ENCODE measurements at regions not wholly inside any gene's neighbourhood (a gene's known extent, or its start where the extent isn't known, plus 50 kb on each side); places are given as distances from the start of the nearest gene placed in this dataset.

DNA sequence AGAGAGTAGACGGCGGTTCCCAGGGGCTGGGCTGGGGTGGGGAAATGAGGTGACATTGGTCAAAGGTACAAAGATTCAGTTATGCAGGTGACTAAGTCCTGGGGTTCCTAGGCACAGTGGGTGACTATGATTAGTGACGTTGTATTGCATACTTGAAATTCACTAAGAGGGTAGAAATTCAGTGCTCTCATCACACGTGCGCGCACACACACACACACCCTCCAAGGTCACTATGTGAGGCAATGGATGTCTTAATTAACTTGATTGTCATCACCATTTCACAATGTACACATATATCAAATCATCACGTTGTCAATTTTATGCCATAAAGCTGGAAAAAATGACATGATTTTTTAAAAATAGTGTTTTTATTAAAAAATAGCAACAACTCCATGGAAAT lies 92.9 kb upstream of the ALKAL2 start:
- no peak overlapping the region for H3K4me3 ChIP-seq (ENCODE audit: low read length)
- no peak for DNase-seq
- H3K4me1 ChIP-seq (ENCODE audit: control insufficient read depth, insufficient read depth, low read length): no peaks in the 10 kb centered on the region
- no peaks in the 10 kb centered on the region for H3K36me3 ChIP-seq (ENCODE audit: control insufficient read depth, insufficient read depth, low read length)
- H3K27ac ChIP-seq (ENCODE audit: low read length): no peak overlapping the region
- no peaks in the 10 kb centered on the region for H3K27me3 ChIP-seq (ENCODE audit: control insufficient read depth, insufficient read depth, low read length)
- WGBS (ENCODE audit: insufficient coverage, low lambda C conversion rate): 100% methylated on average over 1 of the region's 7 CpGs
- H3K9me3 ChIP-seq (ENCODE audit: control insufficient read depth, low read depth, low read length): no peaks in the 10 kb centered on the region

DNA sequence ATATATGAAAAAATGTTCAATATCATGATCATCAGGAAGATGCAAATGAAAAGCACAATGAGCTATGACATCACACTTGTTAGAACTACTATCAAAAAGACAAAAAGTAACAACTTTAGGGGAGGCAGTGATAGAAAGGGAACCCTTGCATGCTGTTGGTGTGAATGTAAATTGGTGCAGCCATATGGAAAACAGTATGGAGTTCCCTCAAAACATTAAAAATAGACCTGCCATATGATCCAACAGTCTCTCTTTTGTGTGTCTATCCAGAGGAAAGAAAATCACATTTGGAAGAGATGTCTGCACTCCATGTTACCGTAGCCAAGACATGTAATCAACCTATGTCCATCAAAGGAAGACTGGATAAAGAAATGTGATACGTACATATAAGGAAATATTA lies 92.3 kb upstream of the ALKAL2 start:
- Histone ChIP-seq H3K4me3 (ENCODE audit: low read length) (no peak overlapping the region), H3K4me1 (ENCODE audit: control insufficient read depth, insufficient read depth, low read length) (no peaks in the 10 kb centered on the region), H3K27me3 (ENCODE audit: control insufficient read depth, insufficient read depth, low read length) (no peaks in the 10 kb centered on the region), H3K27ac (ENCODE audit: low read length) (no peak overlapping the region), H3K36me3 (ENCODE audit: control insufficient read depth, insufficient read depth, low read length) (no peaks in the 10 kb centered on the region), H3K9me3 (ENCODE audit: control insufficient read depth, low read depth, low read length) (no peaks in the 10 kb centered on the region)
- no peak for DNase-seq
- WGBS (ENCODE audit: insufficient coverage, low lambda C conversion rate): no CpG with 5 or more reads among the region's 2 CpGs

DNA sequence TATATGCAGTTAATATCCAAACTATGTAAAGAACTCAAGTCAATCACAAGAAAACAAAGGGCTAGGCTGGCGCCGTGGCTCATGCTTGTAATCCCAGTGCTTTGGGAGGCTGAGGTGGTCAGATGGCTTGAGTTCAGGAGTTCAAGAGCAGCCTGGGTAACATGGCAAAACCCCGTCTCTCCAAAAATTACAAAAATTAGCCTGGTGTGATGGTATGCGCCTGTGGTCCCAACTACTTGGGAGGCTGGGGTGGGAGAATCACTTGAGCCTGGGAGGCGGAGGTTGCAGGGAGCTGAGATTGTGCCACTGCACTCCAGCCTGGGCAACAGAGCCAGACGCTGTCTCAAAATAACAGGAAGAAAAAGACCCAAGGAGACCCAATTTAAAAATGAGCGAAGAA lies 91.9 kb upstream of the ALKAL2 start:
- no peaks in the 10 kb centered on the region for H3K4me1 ChIP-seq (ENCODE audit: control insufficient read depth, insufficient read depth, low read length)
- H3K27me3 ChIP-seq (ENCODE audit: control insufficient read depth, insufficient read depth, low read length): no peaks in the 10 kb centered on the region
- no peak for DNase-seq
- no CpG with 5 or more reads among the region's 7 CpGs for WGBS (ENCODE audit: insufficient coverage, low lambda C conversion rate)
- no peak overlapping the region for H3K27ac ChIP-seq (ENCODE audit: low read length)
- H3K4me3 ChIP-seq (ENCODE audit: low read length): no peak overlapping the region
- no peaks in the 10 kb centered on the region for H3K9me3 ChIP-seq (ENCODE audit: control insufficient read depth, low read depth, low read length)
- no peaks in the 10 kb centered on the region for H3K36me3 ChIP-seq (ENCODE audit: control insufficient read depth, insufficient read depth, low read length)

DNA sequence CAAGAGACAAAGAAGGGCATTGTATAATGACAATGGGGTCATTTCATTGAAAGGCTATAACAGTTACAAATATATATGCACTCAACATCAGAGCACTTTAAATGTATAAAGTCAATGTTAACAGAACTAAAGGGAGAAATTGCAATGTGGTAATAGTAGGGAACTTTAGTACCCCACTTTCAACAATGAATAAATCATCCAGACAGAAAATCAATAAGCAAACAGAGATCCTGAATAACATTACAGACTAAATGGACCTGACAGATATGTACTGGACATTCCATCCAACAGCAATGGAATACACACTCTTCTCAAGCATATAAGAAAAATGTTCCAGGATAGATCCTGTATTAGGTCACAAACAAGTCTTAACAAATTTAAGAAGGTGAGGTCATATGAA lies 90.5 kb upstream of the ALKAL2 start:
- no peaks in the 10 kb centered on the region for H3K27me3 ChIP-seq (ENCODE audit: control insufficient read depth, insufficient read depth, low read length)
- H3K9me3 ChIP-seq (ENCODE audit: control insufficient read depth, low read depth, low read length): no peaks in the 10 kb centered on the region
- H3K4me3 ChIP-seq (ENCODE audit: low read length): no peak overlapping the region
- no peak for DNase-seq
- no peaks in the 10 kb centered on the region for H3K4me1 ChIP-seq (ENCODE audit: control insufficient read depth, insufficient read depth, low read length)
- no peak overlapping the region for H3K27ac ChIP-seq (ENCODE audit: low read length)
- no peaks in the 10 kb centered on the region for H3K36me3 ChIP-seq (ENCODE audit: control insufficient read depth, insufficient read depth, low read length)

DNA sequence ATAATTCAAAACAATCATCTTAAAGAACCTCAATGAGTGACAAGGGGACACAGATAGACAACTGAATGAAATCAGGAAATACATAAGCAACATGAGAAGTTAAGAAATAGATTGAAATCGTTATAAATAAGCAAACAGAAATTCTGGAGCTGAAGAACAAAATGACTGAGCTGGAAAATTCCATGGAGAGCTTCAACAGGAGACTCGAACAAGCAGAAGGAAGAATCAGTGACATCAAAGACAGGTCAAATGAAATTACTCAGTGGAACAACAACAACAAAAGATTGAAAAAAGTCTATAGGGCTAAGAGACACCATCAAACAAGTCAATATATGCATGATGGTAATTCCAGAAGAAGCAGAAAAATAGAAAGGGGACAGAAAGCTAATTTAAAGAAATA lies 89.5 kb upstream of the ALKAL2 start:
- 86% methylated on average over 2 of the region's 2 CpGs for WGBS (ENCODE audit: insufficient coverage, low lambda C conversion rate)
- H3K27ac ChIP-seq (ENCODE audit: low read length): no peak overlapping the region
- no peaks in the 10 kb centered on the region for H3K36me3 ChIP-seq (ENCODE audit: control insufficient read depth, insufficient read depth, low read length)
- no peak overlapping the region for H3K4me3 ChIP-seq (ENCODE audit: low read length)
- H3K27me3 ChIP-seq (ENCODE audit: control insufficient read depth, insufficient read depth, low read length): no peaks in the 10 kb centered on the region
- DNase-seq: no peak
- no peaks in the 10 kb centered on the region for H3K9me3 ChIP-seq (ENCODE audit: control insufficient read depth, low read depth, low read length)
- H3K4me1 ChIP-seq (ENCODE audit: control insufficient read depth, insufficient read depth, low read length): no peaks in the 10 kb centered on the region

DNA sequence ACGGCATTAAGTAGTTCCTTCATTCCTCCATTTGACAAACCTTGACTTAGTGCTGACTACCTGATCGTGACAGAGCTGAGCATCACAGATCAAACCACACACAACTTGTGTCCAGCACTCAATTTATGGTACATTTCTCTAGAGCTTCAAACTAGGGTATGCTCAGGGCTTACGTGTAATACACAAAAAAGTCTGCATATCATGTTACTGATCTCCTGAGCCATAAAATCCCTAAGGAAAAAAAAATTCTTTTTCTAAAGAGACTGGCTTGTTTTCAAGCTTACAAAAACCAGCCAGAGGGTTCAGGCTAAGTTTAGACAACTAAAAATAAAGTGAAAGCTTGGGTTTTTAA lies 88.0 kb upstream of the ALKAL2 start:
- Histone ChIP-seq H3K4me1 (ENCODE audit: control insufficient read depth, insufficient read depth, low read length) (no peaks in the 10 kb centered on the region), H3K27me3 (ENCODE audit: control insufficient read depth, insufficient read depth, low read length) (no peaks in the 10 kb centered on the region), H3K36me3 (ENCODE audit: control insufficient read depth, insufficient read depth, low read length) (no peaks in the 10 kb centered on the region), H3K27ac (ENCODE audit: low read length) (no peak overlapping the region), H3K4me3 (ENCODE audit: low read length) (no peak overlapping the region), H3K9me3 (ENCODE audit: control insufficient read depth, low read depth, low read length) (no peaks in the 10 kb centered on the region)
- WGBS (ENCODE audit: insufficient coverage, low lambda C conversion rate): no CpG with 5 or more reads among the region's 3 CpGs
- DNase-seq: no peak

DNA sequence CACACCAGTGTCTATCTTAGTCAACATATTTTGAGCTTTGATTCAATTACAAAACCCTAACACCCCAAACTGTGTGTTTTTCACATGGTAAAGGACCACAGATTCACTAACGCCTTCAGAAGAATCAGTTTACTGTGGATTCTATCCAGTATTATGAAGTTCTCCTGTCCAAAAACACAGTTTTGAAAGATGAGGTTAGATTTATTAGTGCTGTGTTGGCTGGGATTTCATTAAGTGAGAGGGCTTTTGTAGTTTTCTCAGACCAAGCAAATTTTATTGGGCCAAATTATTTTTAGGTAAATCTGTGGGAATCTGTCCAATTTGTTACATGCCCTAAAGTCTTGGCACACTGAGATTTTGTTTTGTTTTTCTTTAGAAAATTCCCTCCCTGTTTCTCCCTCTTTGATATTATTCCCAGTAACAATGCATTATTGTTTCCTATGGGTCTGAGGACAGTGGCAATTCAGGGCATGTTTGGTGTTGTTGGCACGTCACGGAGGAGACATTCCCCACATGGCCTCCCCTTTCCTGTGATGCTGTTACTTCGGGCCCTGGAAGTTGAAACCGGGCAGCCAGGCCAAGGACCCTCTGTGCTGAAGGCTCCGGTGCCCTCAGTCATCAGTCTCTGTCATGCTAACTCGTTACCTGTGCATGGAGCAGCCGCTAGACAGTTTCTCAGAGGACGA lies 87.5 kb upstream of the ALKAL2 start:
- no peak overlapping the region for H3K27ac ChIP-seq (ENCODE audit: low read length)
- WGBS (ENCODE audit: insufficient coverage, low lambda C conversion rate): 60% methylated on average over 1 of the region's 9 CpGs
- no peak for DNase-seq

DNA sequence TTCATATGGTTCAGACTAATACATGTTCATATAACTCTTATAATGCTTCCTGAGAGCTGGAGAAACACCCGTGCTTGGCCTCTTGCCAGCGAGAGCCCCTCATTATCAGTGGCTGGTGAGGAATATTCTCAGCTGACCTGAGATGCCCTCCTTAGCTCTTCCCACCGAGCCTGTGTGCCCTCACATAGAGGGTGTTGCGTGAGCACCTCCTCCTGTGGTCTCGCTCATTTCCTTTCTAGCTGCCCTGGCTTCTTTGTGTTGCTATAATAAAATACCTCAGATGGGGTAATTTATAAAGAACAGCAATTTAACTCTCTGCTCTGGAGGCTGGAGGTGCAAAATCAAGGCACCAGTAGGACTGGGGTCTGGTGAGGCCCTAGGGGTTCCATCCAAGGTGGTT lies 80.5 kb upstream of the ALKAL2 start:
- Histone ChIP-seq H3K36me3 (ENCODE audit: control insufficient read depth, insufficient read depth, low read length) (no peaks in the 10 kb centered on the region), H3K4me3 (ENCODE audit: low read length) (no peak overlapping the region), H3K27ac (ENCODE audit: low read length) (no peak overlapping the region), H3K4me1 (ENCODE audit: control insufficient read depth, insufficient read depth, low read length) (no peaks in the 10 kb centered on the region), H3K27me3 (ENCODE audit: control insufficient read depth, insufficient read depth, low read length) (no peaks in the 10 kb centered on the region), H3K9me3 (ENCODE audit: control insufficient read depth, low read depth, low read length) (peaks cover 7% of the 10 kb centered on the region)
- no CpG with 5 or more reads among the region's 5 CpGs for WGBS (ENCODE audit: insufficient coverage, low lambda C conversion rate)
- DNase-seq: no peak

More for the DNA sequence above, 87.5 kb upstream of the ALKAL2 start:
- no peaks in the 10 kb centered on the region for H3K4me1 ChIP-seq (ENCODE audit: control insufficient read depth, insufficient read depth, low read length)
- no peaks in the 10 kb centered on the region for H3K9me3 ChIP-seq (ENCODE audit: control insufficient read depth, low read depth, low read length)
- no peak overlapping the region for H3K4me3 ChIP-seq (ENCODE audit: low read length)
- no peaks in the 10 kb centered on the region for H3K27me3 ChIP-seq (ENCODE audit: control insufficient read depth, insufficient read depth, low read length)
- H3K36me3 ChIP-seq (ENCODE audit: control insufficient read depth, insufficient read depth, low read length): no peaks in the 10 kb centered on the region

DNA sequence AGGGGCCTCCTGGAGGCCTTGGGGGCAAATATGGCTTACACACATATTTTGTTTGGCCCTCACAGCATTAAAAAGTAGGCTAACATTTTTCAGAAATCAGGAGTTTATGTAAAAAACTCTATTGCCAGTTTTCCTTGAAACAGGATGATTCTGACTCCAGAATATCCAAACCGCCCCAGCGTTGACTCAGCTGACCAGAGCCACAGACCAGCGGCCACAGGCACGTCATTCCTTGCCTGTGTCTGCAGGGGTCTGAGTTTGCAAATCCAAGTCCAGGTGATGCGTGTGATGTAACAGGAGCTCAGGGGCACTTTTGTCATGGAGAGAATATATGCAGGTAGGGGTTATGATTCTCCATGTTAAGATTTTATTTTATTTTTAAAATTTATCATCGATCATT lies 79.4 kb upstream of the ALKAL2 start:
- H3K9me3 ChIP-seq (ENCODE audit: control insufficient read depth, low read depth, low read length): peaks cover 7% of the 10 kb centered on the region
- no peaks in the 10 kb centered on the region for H3K4me1 ChIP-seq (ENCODE audit: control insufficient read depth, insufficient read depth, low read length)
- no peaks in the 10 kb centered on the region for H3K36me3 ChIP-seq (ENCODE audit: control insufficient read depth, insufficient read depth, low read length)
- no peak for DNase-seq
- H3K27me3 ChIP-seq (ENCODE audit: control insufficient read depth, insufficient read depth, low read length): no peaks in the 10 kb centered on the region
- H3K4me3 ChIP-seq (ENCODE audit: low read length): no peak overlapping the region
- no peak overlapping the region for H3K27ac ChIP-seq (ENCODE audit: low read length)
- WGBS (ENCODE audit: insufficient coverage, low lambda C conversion rate): 94% methylated on average over 2 of the region's 6 CpGs

DNA sequence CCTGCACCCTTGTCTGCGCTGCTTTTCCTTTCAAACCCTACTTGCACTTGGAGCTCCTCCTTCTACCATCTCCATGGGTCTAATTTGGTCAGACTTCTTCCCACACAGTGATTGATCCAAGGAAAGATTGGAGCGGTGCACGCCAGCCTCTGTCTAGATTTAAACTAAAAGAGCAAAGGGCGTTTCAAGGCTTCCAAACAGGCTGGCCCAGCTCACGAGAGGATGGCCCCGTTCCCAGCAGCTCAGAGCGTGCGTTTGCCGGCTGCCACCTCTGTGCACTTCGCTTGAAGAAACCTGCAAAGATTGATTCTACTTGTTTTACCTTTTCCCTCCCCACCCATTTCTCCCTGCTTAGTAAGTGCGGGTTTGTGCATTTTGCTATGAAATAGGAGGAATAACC lies 78.8 kb upstream of the ALKAL2 start:
- Histone ChIP-seq H3K36me3 (ENCODE audit: control insufficient read depth, insufficient read depth, low read length) (no peaks in the 10 kb centered on the region), H3K4me3 (ENCODE audit: low read length) (no peak overlapping the region), H3K27ac (ENCODE audit: low read length) (no peak overlapping the region), H3K27me3 (ENCODE audit: control insufficient read depth, insufficient read depth, low read length) (no peaks in the 10 kb centered on the region), H3K4me1 (ENCODE audit: control insufficient read depth, insufficient read depth, low read length) (no peaks in the 10 kb centered on the region), H3K9me3 (ENCODE audit: control insufficient read depth, low read depth, low read length) (peaks cover 10% of the 10 kb centered on the region)
- no peak for DNase-seq
- 100% methylated on average over 1 of the region's 11 CpGs for WGBS (ENCODE audit: insufficient coverage, low lambda C conversion rate)

DNA sequence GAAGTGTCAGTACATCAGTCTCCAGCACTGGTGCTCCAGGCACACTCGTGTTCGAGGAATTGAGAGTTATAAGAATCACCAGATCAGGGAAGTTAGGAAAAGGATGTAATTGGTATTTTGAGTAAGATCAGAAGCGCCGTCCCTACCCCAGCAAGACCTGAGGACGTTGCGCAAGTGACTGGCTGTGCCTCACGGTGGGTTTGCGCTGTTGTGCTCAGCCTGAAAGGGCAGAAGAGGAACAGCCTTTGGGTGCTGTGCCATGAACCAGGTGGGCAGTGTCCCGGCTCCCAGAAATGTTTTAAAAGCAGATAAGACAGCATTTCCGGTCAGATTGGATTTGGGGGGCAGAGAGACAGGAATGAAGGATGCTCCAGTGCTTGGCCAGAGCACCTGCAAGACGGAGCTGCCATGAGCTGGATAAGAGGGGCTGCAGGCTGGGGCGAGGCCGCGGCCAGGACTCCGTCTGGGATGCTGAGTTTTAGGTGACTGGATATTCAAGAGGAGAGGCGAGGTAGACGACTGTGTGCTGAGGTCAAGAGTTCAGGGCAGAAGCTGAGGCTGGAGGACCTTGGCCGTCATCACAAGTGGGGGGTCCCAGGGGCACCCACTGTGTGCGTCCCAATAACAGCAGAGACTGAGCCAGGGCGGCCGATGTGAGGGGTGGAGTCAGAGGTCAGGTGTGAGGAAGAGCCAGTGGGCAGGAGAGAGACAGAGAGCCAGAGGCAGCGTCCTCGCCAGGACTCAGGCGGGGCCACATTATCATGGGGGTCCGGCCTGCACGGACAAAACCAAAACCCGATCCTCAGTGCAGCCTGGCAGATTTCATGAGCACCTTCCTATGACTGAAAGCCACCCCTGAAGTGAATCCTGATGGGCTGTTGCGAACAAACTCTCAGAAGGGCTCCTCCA lies 77.7 kb upstream of the ALKAL2 start:
- H3K4me3 ChIP-seq (ENCODE audit: low read length): no peak overlapping the region
- H3K27me3 ChIP-seq (ENCODE audit: control insufficient read depth, insufficient read depth, low read length): no peaks in the 10 kb centered on the region
- no peaks in the 10 kb centered on the region for H3K36me3 ChIP-seq (ENCODE audit: control insufficient read depth, insufficient read depth, low read length)
- H3K27ac ChIP-seq (ENCODE audit: low read length): no peak overlapping the region
- no peak for DNase-seq
- H3K4me1 ChIP-seq (ENCODE audit: control insufficient read depth, insufficient read depth, low read length): no peaks in the 10 kb centered on the region
- 100% methylated on average over 1 of the region's 28 CpGs for WGBS (ENCODE audit: insufficient coverage, low lambda C conversion rate)
- H3K9me3 ChIP-seq (ENCODE audit: control insufficient read depth, low read depth, low read length): peaks cover 10% of the 10 kb centered on the region
